DOHH2 (cell line): ENCODE measurements at regions not wholly inside any gene's neighbourhood (a gene's known extent, or its start where the extent isn't known, plus 50 kb on each side); places are given as distances from the start of the nearest gene placed in this dataset.

Experiments
- CTCF ChIP-seq: fragments of 200-600 bp; sonication (generic); IDR thresholded peaks from one replicate; pipeline ENCODE4 v1.5.1; 2014; ENCODE audit warnings: antibody characterized with exemption, mild to moderate bottlenecking, low read depth, low read length; ENCODE audit not compliant: poor library complexity, severe bottlenecking
- EZH2phosphoT487 ChIP-seq: fragments of 200-600 bp; sonication (generic); IDR thresholded peaks from 2 replicates; pipeline ENCODE4 v1.6.1; 2017; ENCODE audit warnings: borderline replicate concordance, mild to moderate bottlenecking, antibody characterized with exemption, low read length, moderate library complexity, mixed read lengths

- TF ChIP-seq CTCF: no peak
- no peak for TF ChIP-seq EZH2phosphoT487
These were observed 225.0 kb upstream of the CXXC4 start for GRCh38 chr4:104719539-104720230.
